IMR-90 (cell line): ENCODE measurements at regions not wholly inside any gene's neighbourhood (a gene's known extent, or its start where the extent isn't known, plus 50 kb on each side); places are given as distances from the start of the nearest gene placed in this dataset.

ENCODE experiments used
- CTCF ChIP-seq: conservative IDR thresholded peaks from 2 replicates; pipeline ENCODE4 v1.5.1; 2012; ENCODE audit warnings: mild to moderate bottlenecking, low read depth, low read length, improper control_type of control experiment
- FOS ChIP-seq: fragments of 150-350 bp; IDR thresholded peaks from 2 replicates; pipeline ENCODE4 v1.6.1; 2016; ENCODE audit warnings: low read depth, low read length
- MAZ ChIP-seq: IDR thresholded peaks from 2 replicates; pipeline ENCODE4 v1.6.1; 2012; ENCODE audit warnings: low read depth, mild to moderate bottlenecking, low read length, improper control_type of control experiment, moderate library complexity, borderline replicate concordance
- POLR2A ChIP-seq: IDR thresholded peaks from 2 replicates; pipeline ENCODE4 v1.6.1; 2012; ENCODE audit warnings: mild to moderate bottlenecking, low read depth, low read length
- RAD21 ChIP-seq: IDR thresholded peaks from 2 replicates; pipeline ENCODE4 v1.6.1; 2012; ENCODE audit warnings: low read length, improper control_type of control experiment
- RFX5 ChIP-seq: IDR thresholded peaks from 2 replicates; pipeline ENCODE4 v1.8.0; 2012; ENCODE audit warnings: low read depth, mild to moderate bottlenecking, low read length, moderate library complexity

GRCh38 chr19:28642787-28643683, 569.9 kb downstream of the UQCRFS1 start:
- no peak for TF ChIP-seq CTCF
- TF ChIP-seq MAZ, result no peak
- TF ChIP-seq POLR2A, result no peak
- TF ChIP-seq RFX5, result no peak
- no peak for TF ChIP-seq FOS
- TF ChIP-seq RAD21, result no peak
